Neutrophil (primary cell): ENCODE measurements at regions not wholly inside any gene's neighbourhood (a gene's known extent, or its start where the extent isn't known, plus 50 kb on each side); places are given as distances from the start of the nearest gene placed in this dataset.

Source experiments
- H3K27ac ChIP-seq: fragments of 200-600 bp; sonication (generic); 2 replicates; pipeline ENCODE4 v1.5.1; 2016; ENCODE audit warnings: mild to moderate bottlenecking, moderate library complexity
- H3K27me3 ChIP-seq: fragments of 200-600 bp; sonication (generic); 2 replicates; pipeline ENCODE4 v1.6.0; 2016; ENCODE audit warnings: mild to moderate bottlenecking
- H3K36me3 ChIP-seq: fragments of 200-600 bp; sonication (generic); 2 replicates; pipeline ENCODE4 v1.5.1; 2017
- H3K4me1 ChIP-seq, 2 experiments: fragments of 200-600 bp in 1 of 2; sonication (generic) in 1 of 2; 1 replicate in 1 of 2; 2 replicates in 1 of 2; pipeline versions ENCODE4 v1.5.1 to v1.6.1; 2013 to 2016; ENCODE audit warnings: low read depth in 1 of 2, low read length in 1 of 2, mild to moderate bottlenecking in 1 of 2, moderate library complexity in 1 of 2; ENCODE audit not compliant: control insufficient read depth in 1 of 2, insufficient read depth in 1 of 2
- H3K4me3 ChIP-seq, 2 experiments: fragments of 200-600 bp in 1 of 2; sonication (generic) in 1 of 2; 1 replicate in 1 of 2; 2 replicates in 1 of 2; pipeline ENCODE4 v1.5.1; 2013 to 2016; ENCODE audit warnings: low read depth in 1 of 2, low read length in 1 of 2, mild to moderate bottlenecking in 1 of 2, moderate library complexity in 1 of 2
- H3K9me3 ChIP-seq: fragments of 200-600 bp; sonication (generic); 2 replicates; pipeline ENCODE4 v1.5.1; 2016
- TF ChIP-seq, protein P1 (sequence below): fragments of 200-600 bp; sonication (generic); IDR thresholded peaks from 2 replicates; pipeline ENCODE4 v1.5.1; 2016; ENCODE audit warnings: antibody characterized with exemption

GRCh38 chr12:46557539-46558373 lies 185.2 kb upstream of the SLC38A2 start:
- H3K4me3 ChIP-seq: no peak overlapping the region
- no peaks in the 10 kb centered on the region for H3K9me3 ChIP-seq
- TF ChIP-seq, protein P1, sequence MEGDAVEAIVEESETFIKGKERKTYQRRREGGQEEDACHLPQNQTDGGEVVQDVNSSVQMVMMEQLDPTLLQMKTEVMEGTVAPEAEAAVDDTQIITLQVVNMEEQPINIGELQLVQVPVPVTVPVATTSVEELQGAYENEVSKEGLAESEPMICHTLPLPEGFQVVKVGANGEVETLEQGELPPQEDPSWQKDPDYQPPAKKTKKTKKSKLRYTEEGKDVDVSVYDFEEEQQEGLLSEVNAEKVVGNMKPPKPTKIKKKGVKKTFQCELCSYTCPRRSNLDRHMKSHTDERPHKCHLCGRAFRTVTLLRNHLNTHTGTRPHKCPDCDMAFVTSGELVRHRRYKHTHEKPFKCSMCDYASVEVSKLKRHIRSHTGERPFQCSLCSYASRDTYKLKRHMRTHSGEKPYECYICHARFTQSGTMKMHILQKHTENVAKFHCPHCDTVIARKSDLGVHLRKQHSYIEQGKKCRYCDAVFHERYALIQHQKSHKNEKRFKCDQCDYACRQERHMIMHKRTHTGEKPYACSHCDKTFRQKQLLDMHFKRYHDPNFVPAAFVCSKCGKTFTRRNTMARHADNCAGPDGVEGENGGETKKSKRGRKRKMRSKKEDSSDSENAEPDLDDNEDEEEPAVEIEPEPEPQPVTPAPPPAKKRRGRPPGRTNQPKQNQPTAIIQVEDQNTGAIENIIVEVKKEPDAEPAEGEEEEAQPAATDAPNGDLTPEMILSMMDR: no peak
- H3K27me3 ChIP-seq: no peaks in the 10 kb centered on the region
- H3K4me1 ChIP-seq: peaks cover 17 to 18% of the 10 kb centered on the region in 2 experiments
- H3K27ac ChIP-seq: no peak overlapping the region
- no peaks in the 10 kb centered on the region for H3K36me3 ChIP-seq

GRCh38 chr12:46556819-46557524 lies 184.4 kb upstream of the SLC38A2 start:
- Histone ChIP-seq H3K27me3 (no peaks in the 10 kb centered on the region), H3K27ac (no peak overlapping the region), H3K9me3 (no peaks in the 10 kb centered on the region), H3K4me1 (peaks cover 9 to 10% of the 10 kb centered on the region in 2 experiments), H3K36me3 (no peaks in the 10 kb centered on the region), H3K4me3 (no peak overlapping the region)
- TF ChIP-seq, protein P1: no peak

DNA sequence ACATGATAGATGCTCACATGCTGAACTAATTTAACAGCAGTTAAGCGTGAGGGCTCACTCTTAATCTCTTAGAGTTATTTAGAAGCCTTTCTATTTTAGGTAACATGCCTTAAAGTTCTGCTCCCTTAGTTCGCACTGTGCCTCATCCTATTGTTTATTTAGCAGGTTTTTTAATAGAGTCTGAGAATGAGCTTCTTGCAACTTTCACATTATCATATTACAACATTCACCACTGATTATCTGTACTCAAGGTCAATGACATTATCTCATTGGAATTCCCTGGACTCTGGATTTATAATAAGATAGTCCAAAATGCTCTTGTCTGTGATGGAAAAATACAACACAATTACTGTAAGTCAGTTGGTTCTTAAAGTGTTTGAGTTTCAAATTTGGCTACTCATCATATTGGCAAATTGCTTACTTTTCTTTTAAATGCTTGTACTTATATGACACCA lies 183.6 kb upstream of the SLC38A2 start:
- H3K4me3 ChIP-seq: no peak overlapping the region
- H3K9me3 ChIP-seq: no peaks in the 10 kb centered on the region
- TF ChIP-seq, protein P1: no peak
- no peak overlapping the region for H3K27ac ChIP-seq
- peaks cover 6% of the 10 kb centered on the region in 2 experiments for H3K4me1 ChIP-seq
- no peaks in the 10 kb centered on the region for H3K36me3 ChIP-seq
- H3K27me3 ChIP-seq: no peaks in the 10 kb centered on the region

DNA sequence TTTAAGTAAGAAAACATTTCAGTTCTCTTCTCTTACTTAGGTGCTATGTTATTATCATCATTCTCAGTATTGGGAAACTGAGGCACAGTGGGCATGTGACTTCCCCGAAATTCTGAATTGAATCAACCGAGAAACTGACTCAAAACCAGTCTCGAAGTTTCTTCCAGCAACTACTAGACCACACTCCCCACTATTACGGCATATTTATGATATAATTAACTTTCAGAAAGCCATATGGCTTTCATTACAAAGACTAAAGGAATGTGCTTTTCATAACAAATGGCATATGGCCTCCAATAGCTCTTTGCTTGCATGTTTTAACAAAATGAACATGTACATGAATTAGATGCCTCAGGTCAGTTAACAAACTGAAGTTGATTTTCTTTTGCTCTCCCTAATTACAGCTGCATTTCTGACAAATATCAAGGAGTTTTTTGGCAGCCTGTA lies 182.9 kb upstream of the SLC38A2 start:
- TF ChIP-seq, protein P1: no peak
- Histone ChIP-seq H3K36me3 (no peaks in the 10 kb centered on the region), H3K4me1 (peaks cover 6% of the 10 kb centered on the region in 2 experiments), H3K4me3 (no peak overlapping the region), H3K9me3 (no peaks in the 10 kb centered on the region), H3K27ac (no peak overlapping the region), H3K27me3 (no peaks in the 10 kb centered on the region)

GRCh38 chr12:46554460-46554859 lies 181.9 kb upstream of the SLC38A2 start:
- no peaks in the 10 kb centered on the region for H3K27me3 ChIP-seq
- TF ChIP-seq, protein P1: no peak
- H3K27ac ChIP-seq: no peak overlapping the region
- H3K4me3 ChIP-seq: no peak overlapping the region
- peaks cover 12 to 15% of the 10 kb centered on the region in 2 experiments for H3K4me1 ChIP-seq
- H3K9me3 ChIP-seq: no peaks in the 10 kb centered on the region
- no peaks in the 10 kb centered on the region for H3K36me3 ChIP-seq
